ENCODE measurements at regions not wholly inside any gene's neighbourhood (a gene's known extent, or its start where the extent isn't known, plus 50 kb on each side); places are given as distances from the start of the nearest gene placed in this dataset.

- DNase-seq (ENCODE audit: low read depth): no peak
- TF ChIP-seq CTCF (IDR thresholded peaks at IDR 0.05; ENCODE audit: control insufficient read depth, extremely low read depth, insufficient read depth): no peak
- H3K4me3 ChIP-seq (ENCODE audit: low read depth, low read length): no peak overlapping the region
These were observed 417.4 kb downstream of the EFNB2 start for GRCh38 chr13:106118050-106118449.

GRCh38 chr13:106117640-106118039 lies 417.8 kb downstream of the EFNB2 start:
- H3K4me3 ChIP-seq (ENCODE audit: low read depth, low read length): no peak overlapping the region
- TF ChIP-seq CTCF (IDR thresholded peaks at IDR 0.05; ENCODE audit: control insufficient read depth, extremely low read depth, insufficient read depth): no peak
- DNase-seq (ENCODE audit: low read depth): no peak

- H3K4me3 ChIP-seq (ENCODE audit: low read depth, low read length): no peak overlapping the region
- DNase-seq (ENCODE audit: low read depth): no peak
- no peak for TF ChIP-seq CTCF (IDR thresholded peaks at IDR 0.05; ENCODE audit: control insufficient read depth, extremely low read depth, insufficient read depth)
These were observed 418.4 kb downstream of the EFNB2 start for GRCh38 chr13:106117035-106117434.

GRCh38 chr13:106115081-106115480 lies 420.4 kb downstream of the EFNB2 start:
- no peak overlapping the region for H3K4me3 ChIP-seq (ENCODE audit: low read depth, low read length)
- no peak for TF ChIP-seq CTCF (IDR thresholded peaks at IDR 0.05; ENCODE audit: control insufficient read depth, extremely low read depth, insufficient read depth)
- DNase-seq (ENCODE audit: low read depth): no peak

- no peak overlapping the region for H3K4me3 ChIP-seq (ENCODE audit: low read depth, low read length)
- DNase-seq (ENCODE audit: low read depth): no peak
- TF ChIP-seq CTCF (IDR thresholded peaks at IDR 0.05; ENCODE audit: control insufficient read depth, extremely low read depth, insufficient read depth): no peak
These were observed 421.7 kb downstream of the EFNB2 start for GRCh38 chr13:106113796-106114195.

- H3K4me3 ChIP-seq (ENCODE audit: low read depth, low read length): no peak overlapping the region
- DNase-seq (ENCODE audit: low read depth): no peak
- TF ChIP-seq CTCF (IDR thresholded peaks at IDR 0.05; ENCODE audit: control insufficient read depth, extremely low read depth, insufficient read depth): no peak
These were observed 423.3 kb downstream of the EFNB2 start for GRCh38 chr13:106112191-106112590.

GRCh38 chr13:106110241-106110855 lies 425.1 kb downstream of the EFNB2 start:
- no peak for DNase-seq (ENCODE audit: low read depth)
- TF ChIP-seq CTCF (IDR thresholded peaks at IDR 0.05; ENCODE audit: control insufficient read depth, extremely low read depth, insufficient read depth): no peak
- H3K4me3 ChIP-seq (ENCODE audit: low read depth, low read length): no peak overlapping the region

Data from LNCaP clone FGC (cell line).